WTC11 (cell line): ENCODE measurements at regions not wholly inside any gene's neighbourhood (a gene's known extent, or its start where the extent isn't known, plus 50 kb on each side); places are given as distances from the start of the nearest gene placed in this dataset.

Source experiments
- ATAC-seq: fragments of 200-7000 bp; cut with Tn5 transposase; 2 replicates; pipeline ENCODE4 v1.10.0; 2021; ENCODE audit warnings: mild to moderate bottlenecking, moderate library complexity
- CTCF ChIA-PET: fragments of 300-600 bp; sonication (Branson Sonifier 250); formaldehyde crosslinking; loops from one replicate; lab custom pipeline; 2021; ENCODE audit warnings: antibody characterized with exemption; lab: Charles Lee
- POLR2A ChIA-PET: fragments of 350-600 bp; sonication (Branson Sonifier 250); formaldehyde crosslinking; loops from one replicate; lab custom pipeline; 2021; ENCODE audit warnings: antibody characterized with exemption; lab: Charles Lee
- DNase-seq: peaks from one replicate; pipeline ENCODE4 v3.0.0; 2021; ENCODE audit warnings: low spot score
- H3K27ac Mint-ChIP-seq: 2 replicates; pipeline ENCODE4 v1.8.0; 2021; ENCODE audit warnings: mixed read lengths
- H3K27me3 Mint-ChIP-seq: 2 replicates; pipeline ENCODE4 v1.8.0; 2021; ENCODE audit warnings: low read depth, mild to moderate bottlenecking, moderate library complexity, mixed read lengths
- H3K36me3 Mint-ChIP-seq: 2 replicates; pipeline ENCODE4 v1.8.0; 2021; ENCODE audit warnings: mixed read lengths
- H3K4me1 Mint-ChIP-seq: 2 replicates; pipeline ENCODE4 v1.8.0; 2022; ENCODE audit warnings: mixed read lengths
- H3K4me3 Mint-ChIP-seq: 2 replicates; pipeline ENCODE4 v1.8.0; 2021; ENCODE audit warnings: mild to moderate bottlenecking, moderate library complexity, mixed read lengths
- H3K9me3 Mint-ChIP-seq: 2 replicates; pipeline ENCODE4 v1.8.0; 2021; ENCODE audit warnings: mixed read lengths
- CBFB ChIP-seq: sonication (generic); formaldehyde crosslinking; IDR thresholded peaks from 2 replicates; pipeline ENCODE4 v1.8.1; 2022; ENCODE audit warnings: mild to moderate bottlenecking, low read depth, missing genetic modification reagents
- ELF4 ChIP-seq: sonication (generic); formaldehyde crosslinking; IDR thresholded peaks from 2 replicates; pipeline ENCODE4 v1.8.1; 2022; ENCODE audit warnings: low read depth, mild to moderate bottlenecking, moderate library complexity, missing genetic modification reagents
- ETV6 ChIP-seq: sonication (generic); formaldehyde crosslinking; IDR thresholded peaks from 2 replicates; pipeline ENCODE4 v1.8.1; 2022; ENCODE audit warnings: mild to moderate bottlenecking, missing genetic modification reagents
- GABPB1 ChIP-seq: sonication (generic); formaldehyde crosslinking; IDR thresholded peaks from 2 replicates; pipeline ENCODE4 v1.8.1; 2023; ENCODE audit warnings: mild to moderate bottlenecking, missing genetic modification reagents
- JUN ChIP-seq: sonication (generic); formaldehyde crosslinking; IDR thresholded peaks from 2 replicates; pipeline ENCODE4 v1.8.0; 2023; ENCODE audit warnings: mild to moderate bottlenecking, missing genetic modification reagents
- KAT7 ChIP-seq: sonication (generic); formaldehyde crosslinking; IDR thresholded peaks from 2 replicates; pipeline ENCODE4 v1.8.1; 2023; ENCODE audit warnings: missing genetic modification reagents, mild to moderate bottlenecking, borderline replicate concordance
- NR2C2 ChIP-seq: sonication (generic); formaldehyde crosslinking; IDR thresholded peaks from 2 replicates; pipeline ENCODE4 v1.8.0; 2022; ENCODE audit warnings: mild to moderate bottlenecking, missing genetic modification reagents
- TF ChIP-seq, protein P1 (sequence below): sonication (generic); formaldehyde crosslinking; conservative IDR thresholded peaks from 2 replicates; pipeline ENCODE4 v1.8.1; 2023; ENCODE audit warnings: mild to moderate bottlenecking, low read depth, missing genetic modification reagents, moderate library complexity
- TF ChIP-seq, protein P2 (sequence below): sonication (generic); formaldehyde crosslinking; IDR thresholded peaks from 2 replicates; pipeline ENCODE4 v1.8.1; 2023; ENCODE audit warnings: mild to moderate bottlenecking, missing genetic modification reagents, moderate library complexity
- TF ChIP-seq, protein P3 (sequence below): sonication (generic); formaldehyde crosslinking; conservative IDR thresholded peaks from 2 replicates; pipeline ENCODE4 v1.8.1; 2022; ENCODE audit warnings: mild to moderate bottlenecking, missing genetic modification reagents
- TF ChIP-seq, protein P4 (sequence below): fragments of 250-450 bp; sonication (Bioruptor Pico); IDR thresholded peaks from 2 replicates; pipeline ENCODE4 v1.9.0; 2021; ENCODE audit warnings: mild to moderate bottlenecking, borderline replicate concordance
- TF ChIP-seq, protein P5 (sequence below): fragments of 250-450 bp; sonication (Bioruptor Pico); IDR thresholded peaks from 2 replicates; pipeline ENCODE4 v2.1.2; 2022; ENCODE audit warnings: mild to moderate bottlenecking, moderate library complexity
- TF ChIP-seq, protein P6 (sequence below): fragments of 250-450 bp; sonication (Bioruptor Pico); IDR thresholded peaks from 2 replicates; pipeline ENCODE4 v1.9.0; 2021; ENCODE audit warnings: mild to moderate bottlenecking
- TF ChIP-seq, protein P7 (sequence below): sonication (generic); formaldehyde crosslinking; IDR thresholded peaks from 2 replicates; pipeline ENCODE4 v1.8.0; 2023; ENCODE audit warnings: mild to moderate bottlenecking, missing genetic modification reagents
- TF ChIP-seq, protein P8 (sequence below): fragments of 250-450 bp; sonication (Bioruptor Pico); IDR thresholded peaks from 2 replicates; pipeline ENCODE4 v1.8.0; 2021; ENCODE audit warnings: mild to moderate bottlenecking

DNA sequence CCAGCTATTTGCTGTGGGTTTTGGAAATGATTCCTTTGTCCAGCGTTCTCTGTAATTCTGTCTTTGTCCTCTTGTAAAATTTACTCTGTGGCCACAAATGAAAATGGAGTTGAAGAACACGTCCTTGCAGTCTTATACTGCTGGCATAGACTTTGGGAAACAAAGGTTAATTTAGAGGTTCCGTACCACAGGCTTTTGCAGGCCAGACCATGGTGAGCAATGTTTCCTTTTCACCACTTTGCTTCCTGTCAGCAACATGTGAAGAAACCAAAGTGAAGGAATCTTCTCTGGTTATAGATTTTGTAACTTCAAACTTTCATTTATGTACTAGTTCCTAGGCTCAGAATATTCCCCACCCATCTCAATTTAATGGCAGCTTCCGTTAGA is 488.5 kb downstream of the MDFIC start (continued):
- TF ChIP-seq, protein P1, sequence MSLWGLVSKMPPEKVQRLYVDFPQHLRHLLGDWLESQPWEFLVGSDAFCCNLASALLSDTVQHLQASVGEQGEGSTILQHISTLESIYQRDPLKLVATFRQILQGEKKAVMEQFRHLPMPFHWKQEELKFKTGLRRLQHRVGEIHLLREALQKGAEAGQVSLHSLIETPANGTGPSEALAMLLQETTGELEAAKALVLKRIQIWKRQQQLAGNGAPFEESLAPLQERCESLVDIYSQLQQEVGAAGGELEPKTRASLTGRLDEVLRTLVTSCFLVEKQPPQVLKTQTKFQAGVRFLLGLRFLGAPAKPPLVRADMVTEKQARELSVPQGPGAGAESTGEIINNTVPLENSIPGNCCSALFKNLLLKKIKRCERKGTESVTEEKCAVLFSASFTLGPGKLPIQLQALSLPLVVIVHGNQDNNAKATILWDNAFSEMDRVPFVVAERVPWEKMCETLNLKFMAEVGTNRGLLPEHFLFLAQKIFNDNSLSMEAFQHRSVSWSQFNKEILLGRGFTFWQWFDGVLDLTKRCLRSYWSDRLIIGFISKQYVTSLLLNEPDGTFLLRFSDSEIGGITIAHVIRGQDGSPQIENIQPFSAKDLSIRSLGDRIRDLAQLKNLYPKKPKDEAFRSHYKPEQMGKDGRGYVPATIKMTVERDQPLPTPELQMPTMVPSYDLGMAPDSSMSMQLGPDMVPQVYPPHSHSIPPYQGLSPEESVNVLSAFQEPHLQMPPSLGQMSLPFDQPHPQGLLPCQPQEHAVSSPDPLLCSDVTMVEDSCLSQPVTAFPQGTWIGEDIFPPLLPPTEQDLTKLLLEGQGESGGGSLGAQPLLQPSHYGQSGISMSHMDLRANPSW (CRISPR knock-in tag): no peak
- TF ChIP-seq, protein P2, sequence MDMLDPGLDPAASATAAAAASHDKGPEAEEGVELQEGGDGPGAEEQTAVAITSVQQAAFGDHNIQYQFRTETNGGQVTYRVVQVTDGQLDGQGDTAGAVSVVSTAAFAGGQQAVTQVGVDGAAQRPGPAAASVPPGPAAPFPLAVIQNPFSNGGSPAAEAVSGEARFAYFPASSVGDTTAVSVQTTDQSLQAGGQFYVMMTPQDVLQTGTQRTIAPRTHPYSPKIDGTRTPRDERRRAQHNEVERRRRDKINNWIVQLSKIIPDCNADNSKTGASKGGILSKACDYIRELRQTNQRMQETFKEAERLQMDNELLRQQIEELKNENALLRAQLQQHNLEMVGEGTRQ (CRISPR knock-in tag): no peak
- TF ChIP-seq, protein P3, sequence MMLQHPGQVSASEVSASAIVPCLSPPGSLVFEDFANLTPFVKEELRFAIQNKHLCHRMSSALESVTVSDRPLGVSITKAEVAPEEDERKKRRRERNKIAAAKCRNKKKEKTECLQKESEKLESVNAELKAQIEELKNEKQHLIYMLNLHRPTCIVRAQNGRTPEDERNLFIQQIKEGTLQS: no peak

DNA sequence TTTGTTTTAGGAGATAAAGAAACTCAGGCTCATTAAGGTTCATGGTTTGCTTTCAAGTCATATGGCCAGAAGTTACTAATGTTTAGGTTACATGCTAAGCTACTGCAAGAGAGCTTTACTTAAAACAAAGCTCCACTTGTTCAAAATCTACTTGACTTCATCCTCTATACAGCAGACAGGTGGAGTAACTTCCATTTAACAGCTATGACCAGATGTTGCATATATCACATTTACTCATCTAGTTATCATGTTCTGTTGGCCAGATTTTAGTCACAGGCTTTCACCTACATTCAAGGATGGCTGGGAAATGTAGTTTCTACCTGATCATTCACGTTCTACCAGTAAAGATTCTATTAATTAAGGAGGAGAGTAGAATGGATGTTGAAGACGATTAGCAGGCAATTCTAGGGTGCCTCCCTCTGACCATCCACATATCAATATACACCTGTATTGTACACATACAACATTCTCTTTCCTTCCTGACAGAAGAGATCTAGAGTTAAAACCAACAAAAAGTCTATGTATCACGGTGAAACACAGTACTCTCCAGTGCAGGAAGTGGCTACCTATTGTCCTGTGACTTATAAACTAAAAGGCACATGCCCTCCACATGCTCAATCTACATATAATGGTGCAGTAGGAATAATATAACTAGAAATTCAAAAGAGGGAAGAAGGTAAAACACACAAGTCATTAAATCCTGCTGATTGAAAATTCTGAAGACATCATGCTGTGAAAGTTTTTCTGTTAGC is 488.0 kb downstream of the MDFIC start:
- ATAC-seq: no peak
- TF ChIP-seq ETV6: no peak
- peaks cover 34% of the 10 kb centered on the region for H3K4me1 Mint-ChIP-seq
- CTCF ChIA-PET: no interaction called here
- DNase-seq: no peak
- H3K27ac Mint-ChIP-seq: no peak overlapping the region
- peaks cover 14% of the 10 kb centered on the region for H3K9me3 Mint-ChIP-seq
- peaks cover 5% of the 10 kb centered on the region for H3K36me3 Mint-ChIP-seq
- no peak overlapping the region for H3K4me3 Mint-ChIP-seq
- H3K27me3 Mint-ChIP-seq: no peaks in the 10 kb centered on the region
- POLR2A ChIA-PET: no interaction called here

DNA sequence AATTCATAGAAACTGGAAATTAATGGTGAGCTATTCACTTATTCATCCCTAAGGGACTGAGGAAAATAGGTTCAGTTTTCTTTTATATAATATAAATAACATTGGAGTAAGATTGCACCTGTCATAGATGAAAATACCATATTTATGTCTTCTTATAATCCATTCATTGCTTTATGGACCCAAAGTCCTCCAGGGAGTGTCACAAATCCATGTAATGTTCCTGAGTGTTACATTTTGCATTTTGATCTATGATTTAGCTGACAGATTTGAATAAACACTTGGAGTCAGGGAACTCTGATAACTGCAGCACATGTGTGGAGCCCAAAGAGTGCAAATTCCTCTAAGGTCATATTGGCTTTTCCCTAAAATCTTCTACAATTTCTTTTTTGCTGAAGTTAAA is 484.3 kb downstream of the MDFIC start:
- ChIA-PET POLR2A (no interaction called here), CTCF (no interaction called here)
- Mint-ChIP-seq H3K27me3 (no peaks in the 10 kb centered on the region), H3K27ac (no peak overlapping the region), H3K4me1 (peaks cover 22% of the 10 kb centered on the region), H3K4me3 (no peak overlapping the region), H3K36me3 (peaks cover 5% of the 10 kb centered on the region), H3K9me3 (peaks cover 31% of the 10 kb centered on the region)
- DNase-seq: no peak
- ATAC-seq: no peak
- TF ChIP-seq, protein P4, sequence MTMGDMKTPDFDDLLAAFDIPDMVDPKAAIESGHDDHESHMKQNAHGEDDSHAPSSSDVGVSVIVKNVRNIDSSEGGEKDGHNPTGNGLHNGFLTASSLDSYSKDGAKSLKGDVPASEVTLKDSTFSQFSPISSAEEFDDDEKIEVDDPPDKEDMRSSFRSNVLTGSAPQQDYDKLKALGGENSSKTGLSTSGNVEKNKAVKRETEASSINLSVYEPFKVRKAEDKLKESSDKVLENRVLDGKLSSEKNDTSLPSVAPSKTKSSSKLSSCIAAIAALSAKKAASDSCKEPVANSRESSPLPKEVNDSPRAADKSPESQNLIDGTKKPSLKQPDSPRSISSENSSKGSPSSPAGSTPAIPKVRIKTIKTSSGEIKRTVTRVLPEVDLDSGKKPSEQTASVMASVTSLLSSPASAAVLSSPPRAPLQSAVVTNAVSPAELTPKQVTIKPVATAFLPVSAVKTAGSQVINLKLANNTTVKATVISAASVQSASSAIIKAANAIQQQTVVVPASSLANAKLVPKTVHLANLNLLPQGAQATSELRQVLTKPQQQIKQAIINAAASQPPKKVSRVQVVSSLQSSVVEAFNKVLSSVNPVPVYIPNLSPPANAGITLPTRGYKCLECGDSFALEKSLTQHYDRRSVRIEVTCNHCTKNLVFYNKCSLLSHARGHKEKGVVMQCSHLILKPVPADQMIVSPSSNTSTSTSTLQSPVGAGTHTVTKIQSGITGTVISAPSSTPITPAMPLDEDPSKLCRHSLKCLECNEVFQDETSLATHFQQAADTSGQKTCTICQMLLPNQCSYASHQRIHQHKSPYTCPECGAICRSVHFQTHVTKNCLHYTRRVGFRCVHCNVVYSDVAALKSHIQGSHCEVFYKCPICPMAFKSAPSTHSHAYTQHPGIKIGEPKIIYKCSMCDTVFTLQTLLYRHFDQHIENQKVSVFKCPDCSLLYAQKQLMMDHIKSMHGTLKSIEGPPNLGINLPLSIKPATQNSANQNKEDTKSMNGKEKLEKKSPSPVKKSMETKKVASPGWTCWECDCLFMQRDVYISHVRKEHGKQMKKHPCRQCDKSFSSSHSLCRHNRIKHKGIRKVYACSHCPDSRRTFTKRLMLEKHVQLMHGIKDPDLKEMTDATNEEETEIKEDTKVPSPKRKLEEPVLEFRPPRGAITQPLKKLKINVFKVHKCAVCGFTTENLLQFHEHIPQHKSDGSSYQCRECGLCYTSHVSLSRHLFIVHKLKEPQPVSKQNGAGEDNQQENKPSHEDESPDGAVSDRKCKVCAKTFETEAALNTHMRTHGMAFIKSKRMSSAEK (CRISPR knock-in tag): no peak
- TF ChIP-seq, protein P5, sequence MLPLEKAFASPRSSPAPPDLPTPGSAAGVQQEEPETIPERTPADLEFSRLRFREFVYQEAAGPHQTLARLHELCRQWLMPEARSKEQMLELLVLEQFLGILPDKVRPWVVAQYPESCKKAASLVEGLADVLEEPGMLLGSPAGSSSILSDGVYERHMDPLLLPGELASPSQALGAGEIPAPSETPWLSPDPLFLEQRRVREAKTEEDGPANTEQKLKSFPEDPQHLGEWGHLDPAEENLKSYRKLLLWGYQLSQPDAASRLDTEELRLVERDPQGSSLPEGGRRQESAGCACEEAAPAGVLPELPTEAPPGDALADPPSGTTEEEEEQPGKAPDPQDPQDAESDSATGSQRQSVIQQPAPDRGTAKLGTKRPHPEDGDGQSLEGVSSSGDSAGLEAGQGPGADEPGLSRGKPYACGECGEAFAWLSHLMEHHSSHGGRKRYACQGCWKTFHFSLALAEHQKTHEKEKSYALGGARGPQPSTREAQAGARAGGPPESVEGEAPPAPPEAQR (CRISPR knock-in tag): no peak
- TF ChIP-seq GABPB1 (CRISPR knock-in tag) (no peak), NR2C2 (no peak), JUN (CRISPR knock-in tag) (no peak), CBFB (CRISPR knock-in tag) (no peak), KAT7 (CRISPR knock-in tag) (no peak), ELF4 (CRISPR knock-in tag) (no peak)
- TF ChIP-seq, protein P6, sequence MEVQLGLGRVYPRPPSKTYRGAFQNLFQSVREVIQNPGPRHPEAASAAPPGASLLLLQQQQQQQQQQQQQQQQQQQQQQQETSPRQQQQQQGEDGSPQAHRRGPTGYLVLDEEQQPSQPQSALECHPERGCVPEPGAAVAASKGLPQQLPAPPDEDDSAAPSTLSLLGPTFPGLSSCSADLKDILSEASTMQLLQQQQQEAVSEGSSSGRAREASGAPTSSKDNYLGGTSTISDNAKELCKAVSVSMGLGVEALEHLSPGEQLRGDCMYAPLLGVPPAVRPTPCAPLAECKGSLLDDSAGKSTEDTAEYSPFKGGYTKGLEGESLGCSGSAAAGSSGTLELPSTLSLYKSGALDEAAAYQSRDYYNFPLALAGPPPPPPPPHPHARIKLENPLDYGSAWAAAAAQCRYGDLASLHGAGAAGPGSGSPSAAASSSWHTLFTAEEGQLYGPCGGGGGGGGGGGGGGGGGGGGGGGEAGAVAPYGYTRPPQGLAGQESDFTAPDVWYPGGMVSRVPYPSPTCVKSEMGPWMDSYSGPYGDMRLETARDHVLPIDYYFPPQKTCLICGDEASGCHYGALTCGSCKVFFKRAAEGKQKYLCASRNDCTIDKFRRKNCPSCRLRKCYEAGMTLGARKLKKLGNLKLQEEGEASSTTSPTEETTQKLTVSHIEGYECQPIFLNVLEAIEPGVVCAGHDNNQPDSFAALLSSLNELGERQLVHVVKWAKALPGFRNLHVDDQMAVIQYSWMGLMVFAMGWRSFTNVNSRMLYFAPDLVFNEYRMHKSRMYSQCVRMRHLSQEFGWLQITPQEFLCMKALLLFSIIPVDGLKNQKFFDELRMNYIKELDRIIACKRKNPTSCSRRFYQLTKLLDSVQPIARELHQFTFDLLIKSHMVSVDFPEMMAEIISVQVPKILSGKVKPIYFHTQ (CRISPR knock-in tag): no peak
- TF ChIP-seq, protein P7, sequence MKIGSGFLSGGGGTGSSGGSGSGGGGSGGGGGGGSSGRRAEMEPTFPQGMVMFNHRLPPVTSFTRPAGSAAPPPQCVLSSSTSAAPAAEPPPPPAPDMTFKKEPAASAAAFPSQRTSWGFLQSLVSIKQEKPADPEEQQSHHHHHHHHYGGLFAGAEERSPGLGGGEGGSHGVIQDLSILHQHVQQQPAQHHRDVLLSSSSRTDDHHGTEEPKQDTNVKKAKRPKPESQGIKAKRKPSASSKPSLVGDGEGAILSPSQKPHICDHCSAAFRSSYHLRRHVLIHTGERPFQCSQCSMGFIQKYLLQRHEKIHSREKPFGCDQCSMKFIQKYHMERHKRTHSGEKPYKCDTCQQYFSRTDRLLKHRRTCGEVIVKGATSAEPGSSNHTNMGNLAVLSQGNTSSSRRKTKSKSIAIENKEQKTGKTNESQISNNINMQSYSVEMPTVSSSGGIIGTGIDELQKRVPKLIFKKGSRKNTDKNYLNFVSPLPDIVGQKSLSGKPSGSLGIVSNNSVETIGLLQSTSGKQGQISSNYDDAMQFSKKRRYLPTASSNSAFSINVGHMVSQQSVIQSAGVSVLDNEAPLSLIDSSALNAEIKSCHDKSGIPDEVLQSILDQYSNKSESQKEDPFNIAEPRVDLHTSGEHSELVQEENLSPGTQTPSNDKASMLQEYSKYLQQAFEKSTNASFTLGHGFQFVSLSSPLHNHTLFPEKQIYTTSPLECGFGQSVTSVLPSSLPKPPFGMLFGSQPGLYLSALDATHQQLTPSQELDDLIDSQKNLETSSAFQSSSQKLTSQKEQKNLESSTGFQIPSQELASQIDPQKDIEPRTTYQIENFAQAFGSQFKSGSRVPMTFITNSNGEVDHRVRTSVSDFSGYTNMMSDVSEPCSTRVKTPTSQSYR (CRISPR knock-in tag): no peak
- TF ChIP-seq, protein P8, sequence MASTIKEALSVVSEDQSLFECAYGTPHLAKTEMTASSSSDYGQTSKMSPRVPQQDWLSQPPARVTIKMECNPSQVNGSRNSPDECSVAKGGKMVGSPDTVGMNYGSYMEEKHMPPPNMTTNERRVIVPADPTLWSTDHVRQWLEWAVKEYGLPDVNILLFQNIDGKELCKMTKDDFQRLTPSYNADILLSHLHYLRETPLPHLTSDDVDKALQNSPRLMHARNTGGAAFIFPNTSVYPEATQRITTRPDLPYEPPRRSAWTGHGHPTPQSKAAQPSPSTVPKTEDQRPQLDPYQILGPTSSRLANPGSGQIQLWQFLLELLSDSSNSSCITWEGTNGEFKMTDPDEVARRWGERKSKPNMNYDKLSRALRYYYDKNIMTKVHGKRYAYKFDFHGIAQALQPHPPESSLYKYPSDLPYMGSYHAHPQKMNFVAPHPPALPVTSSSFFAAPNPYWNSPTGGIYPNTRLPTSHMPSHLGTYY: no peak
